HepG2 (cell line): ENCODE measurements at regions not wholly inside any gene's neighbourhood (a gene's known extent, or its start where the extent isn't known, plus 50 kb on each side); places are given as distances from the start of the nearest gene placed in this dataset.

Experiments
- ETV5 ChIP-seq: IDR thresholded peaks from 2 replicates; pipeline ENCODE4 v1.6.1; 2018; ENCODE audit warnings: missing biosample characterization, missing genetic modification reagents, inconsistent platforms, borderline replicate concordance
- FOXO1 ChIP-seq: sonication (generic); formaldehyde crosslinking; IDR thresholded peaks from 2 replicates; pipeline ENCODE4 v1.4.0; 2020; ENCODE audit warnings: missing genetic modification reagents
- KAT7 ChIP-seq: IDR thresholded peaks from 2 replicates; pipeline ENCODE4 v1.6.1; 2018; ENCODE audit warnings: borderline replicate concordance, missing compliant biosample characterization
- KLF16 ChIP-seq, 2 experiments: sonication (generic) in 1 of 2; formaldehyde crosslinking in 1 of 2; IDR thresholded peaks; 2 replicates each; pipeline versions ENCODE4 v1.6.1 to v1.8.0; 2016 to 2023; ENCODE audit warnings: missing genetic modification reagents in 2 of 2, missing compliant biosample characterization in 1 of 2
- NCOR1 ChIP-seq: fragments of 200-600 bp; sonication (generic); IDR thresholded peaks from 2 replicates; pipeline ENCODE4 v1.7.0; 2017; ENCODE audit warnings: antibody characterized with exemption, low read length, borderline replicate concordance
- NFIC ChIP-seq: IDR thresholded peaks from 2 replicates; pipeline ENCODE4 v1.6.1; 2012; ENCODE audit warnings: mild to moderate bottlenecking, low read length, inconsistent platforms
- PITX1 ChIP-seq: sonication (generic); formaldehyde crosslinking; IDR thresholded peaks from 2 replicates; pipeline ENCODE4 v1.5.1; 2020; ENCODE audit warnings: mild to moderate bottlenecking, missing genetic modification reagents
- PPARG ChIP-seq: conservative IDR thresholded peaks from 2 replicates; pipeline ENCODE4 v1.6.1; 2016; ENCODE audit warnings: missing biosample characterization, missing genetic modification reagents
- RAD21 ChIP-seq: fragments of 450-650 bp; formaldehyde crosslinking; IDR thresholded peaks from 2 replicates; pipeline ENCODE4 v1.5.0; 2020; ENCODE audit warnings: mild to moderate bottlenecking
- STAG1 ChIP-seq: sonication (generic); formaldehyde crosslinking; IDR thresholded peaks from 2 replicates; pipeline ENCODE4 v1.4.0; 2020; ENCODE audit warnings: missing genetic modification reagents
- TCF12 ChIP-seq, 2 experiments: fragments of 450-650 bp in 1 of 2; sonication (generic) in 1 of 2; formaldehyde crosslinking in 1 of 2; IDR thresholded peaks; 2 replicates each; pipeline versions ENCODE4 v1.6.1 to v1.8.0; 2017 to 2022; ENCODE audit warnings: antibody characterized with exemption in 1 of 2, mild to moderate bottlenecking in 1 of 2, missing genetic modification reagents in 1 of 2, moderate library complexity in 1 of 2
- WIZ ChIP-seq: sonication (generic); formaldehyde crosslinking; IDR thresholded peaks from 2 replicates; pipeline ENCODE4 v1.5.1; 2020; ENCODE audit warnings: mild to moderate bottlenecking, missing genetic modification reagents
- ZNF781 ChIP-seq: sonication (generic); formaldehyde crosslinking; IDR thresholded peaks from 2 replicates; pipeline ENCODE4 v1.5.1; 2020; ENCODE audit warnings: borderline replicate concordance, mild to moderate bottlenecking, missing genetic modification reagents; ENCODE audit errors: not compliant biosample characterization
- TF ChIP-seq, protein P1 (sequence below): sonication (generic); formaldehyde crosslinking; IDR thresholded peaks from 2 replicates; pipeline ENCODE4 v1.5.1; 2020; ENCODE audit warnings: mild to moderate bottlenecking, moderate library complexity, missing genetic modification reagents
- TF ChIP-seq, protein P2 (sequence below): sonication (generic); formaldehyde crosslinking; IDR thresholded peaks from 2 replicates; pipeline ENCODE4 v1.8.0; 2022; ENCODE audit warnings: mild to moderate bottlenecking, missing genetic modification reagents
- TF ChIP-seq, protein P3 (sequence below): IDR thresholded peaks from 2 replicates; pipeline ENCODE4 v1.6.1; 2016
- TF ChIP-seq, protein P4 (sequence below): sonication (generic); formaldehyde crosslinking; IDR thresholded peaks from 2 replicates; pipeline ENCODE4 v1.8.0; 2022; ENCODE audit warnings: missing genetic modification reagents, low read depth, mild to moderate bottlenecking, borderline replicate concordance
- TF ChIP-seq, protein P5 (sequence below): IDR thresholded peaks from 2 replicates; pipeline ENCODE4 v1.6.1; 2016; ENCODE audit warnings: mild to moderate bottlenecking, missing biosample characterization, missing genetic modification reagents
- TF ChIP-seq, protein P6 (sequence below): sonication (generic); formaldehyde crosslinking; IDR thresholded peaks from 2 replicates; pipeline ENCODE4 v1.4.0; 2020; ENCODE audit warnings: missing genetic modification reagents, borderline replicate concordance
- TF ChIP-seq, protein P7 (sequence below): IDR thresholded peaks from 2 replicates; pipeline ENCODE4 v1.6.1; 2016; ENCODE audit warnings: control low read depth

DNA sequence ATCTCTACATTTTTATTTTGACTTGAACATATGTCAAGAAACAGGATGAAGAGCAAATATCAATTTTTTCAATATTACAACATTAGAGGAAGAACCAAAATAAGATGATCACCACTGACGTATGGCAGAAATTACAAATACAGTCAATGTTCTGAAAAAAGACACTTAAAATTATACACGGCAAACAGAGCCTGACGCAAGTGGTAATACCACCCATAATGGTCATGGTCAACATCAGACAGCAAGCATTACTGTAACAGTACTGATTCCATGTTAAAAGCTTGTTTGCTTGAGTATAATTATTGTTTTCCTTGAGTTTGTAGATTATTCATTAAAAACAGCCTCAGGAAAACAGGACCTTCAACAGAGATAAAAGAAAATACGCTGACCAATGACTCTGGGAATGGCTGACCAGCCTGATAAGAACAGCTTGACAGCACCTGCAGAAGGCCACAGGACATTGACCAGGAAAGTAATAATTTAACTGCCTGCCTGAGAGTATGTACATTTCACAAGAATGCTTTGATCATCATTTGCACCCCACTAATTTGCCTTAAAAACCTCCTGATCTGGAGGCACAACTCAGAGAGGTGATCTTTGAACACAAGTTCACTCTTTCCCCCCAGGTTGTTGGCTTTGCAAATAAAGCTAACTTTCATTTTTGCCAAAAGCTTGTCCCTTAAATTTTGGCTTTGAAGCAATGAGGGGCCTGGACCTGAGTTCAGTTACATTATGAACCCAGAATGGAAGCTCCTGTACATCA lies 187.3 kb downstream of the IPO8 start (continued):
- TF ChIP-seq, protein P1, sequence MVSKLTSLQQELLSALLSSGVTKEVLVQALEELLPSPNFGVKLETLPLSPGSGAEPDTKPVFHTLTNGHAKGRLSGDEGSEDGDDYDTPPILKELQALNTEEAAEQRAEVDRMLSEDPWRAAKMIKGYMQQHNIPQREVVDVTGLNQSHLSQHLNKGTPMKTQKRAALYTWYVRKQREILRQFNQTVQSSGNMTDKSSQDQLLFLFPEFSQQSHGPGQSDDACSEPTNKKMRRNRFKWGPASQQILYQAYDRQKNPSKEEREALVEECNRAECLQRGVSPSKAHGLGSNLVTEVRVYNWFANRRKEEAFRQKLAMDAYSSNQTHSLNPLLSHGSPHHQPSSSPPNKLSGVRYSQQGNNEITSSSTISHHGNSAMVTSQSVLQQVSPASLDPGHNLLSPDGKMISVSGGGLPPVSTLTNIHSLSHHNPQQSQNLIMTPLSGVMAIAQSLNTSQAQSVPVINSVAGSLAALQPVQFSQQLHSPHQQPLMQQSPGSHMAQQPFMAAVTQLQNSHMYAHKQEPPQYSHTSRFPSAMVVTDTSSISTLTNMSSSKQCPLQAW (CRISPR knock-in tag): peak; percentile 92; the same call in 1 of the 2 replicates
- no peak for TF ChIP-seq TCF12 (IDR thresholded peaks at IDR 0.05)
- peak; percentile 98 for TF ChIP-seq TCF12 (CRISPR knock-in tag; IDR thresholded peaks at IDR 0.05)
- TF ChIP-seq STAG1 (CRISPR knock-in tag): 0 out of 2 replicates have a peak, but pooled peaks have one; percentile 17
- TF ChIP-seq, protein P2, sequence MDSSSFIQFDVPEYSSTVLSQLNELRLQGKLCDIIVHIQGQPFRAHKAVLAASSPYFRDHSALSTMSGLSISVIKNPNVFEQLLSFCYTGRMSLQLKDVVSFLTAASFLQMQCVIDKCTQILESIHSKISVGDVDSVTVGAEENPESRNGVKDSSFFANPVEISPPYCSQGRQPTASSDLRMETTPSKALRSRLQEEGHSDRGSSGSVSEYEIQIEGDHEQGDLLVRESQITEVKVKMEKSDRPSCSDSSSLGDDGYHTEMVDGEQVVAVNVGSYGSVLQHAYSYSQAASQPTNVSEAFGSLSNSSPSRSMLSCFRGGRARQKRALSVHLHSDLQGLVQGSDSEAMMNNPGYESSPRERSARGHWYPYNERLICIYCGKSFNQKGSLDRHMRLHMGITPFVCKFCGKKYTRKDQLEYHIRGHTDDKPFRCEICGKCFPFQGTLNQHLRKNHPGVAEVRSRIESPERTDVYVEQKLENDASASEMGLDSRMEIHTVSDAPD: peak; percentile 86; the same call in 1 of the 2 replicates
- TF ChIP-seq KLF16 (CRISPR knock-in tag; IDR thresholded peaks at IDR 0.05): peak in 1 of 2 experiments; percentile 41; a peak in 1 of 4 replicates
- TF ChIP-seq, protein P3, sequence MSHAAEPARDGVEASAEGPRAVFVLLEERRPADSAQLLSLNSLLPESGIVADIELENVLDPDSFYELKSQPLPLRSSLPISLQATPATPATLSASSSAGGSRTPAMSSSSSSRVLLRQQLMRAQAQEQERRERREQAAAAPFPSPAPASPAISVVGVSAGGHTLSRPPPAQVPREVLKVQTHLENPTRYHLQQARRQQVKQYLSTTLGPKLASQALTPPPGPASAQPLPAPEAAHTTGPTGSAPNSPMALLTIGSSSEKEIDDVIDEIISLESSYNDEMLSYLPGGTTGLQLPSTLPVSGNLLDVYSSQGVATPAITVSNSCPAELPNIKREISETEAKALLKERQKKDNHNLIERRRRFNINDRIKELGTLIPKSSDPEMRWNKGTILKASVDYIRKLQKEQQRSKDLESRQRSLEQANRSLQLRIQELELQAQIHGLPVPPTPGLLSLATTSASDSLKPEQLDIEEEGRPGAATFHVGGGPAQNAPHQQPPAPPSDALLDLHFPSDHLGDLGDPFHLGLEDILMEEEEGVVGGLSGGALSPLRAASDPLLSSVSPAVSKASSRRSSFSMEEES (CRISPR knock-in tag): peak; percentile 92
- TF ChIP-seq PPARG (CRISPR knock-in tag): peak; percentile 57; the same call in 1 of the 2 replicates
- TF ChIP-seq KAT7 (CRISPR knock-in tag): no peak; the same call in 1 of the 2 replicates
- TF ChIP-seq, protein P4, sequence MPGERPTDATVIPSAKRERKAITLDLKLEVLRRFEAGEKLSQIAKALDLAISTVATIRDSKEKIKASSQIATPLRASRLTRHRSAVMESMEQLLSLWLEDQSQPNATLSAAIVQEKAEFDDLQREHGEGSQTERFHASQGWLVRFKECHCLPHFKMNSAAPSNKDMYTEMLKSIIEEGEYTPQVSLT (CRISPR knock-in tag): no peak
- peak; percentile 91; the same call in 1 of the 2 replicates for TF ChIP-seq FOXO1 (CRISPR knock-in tag)
- TF ChIP-seq ETV5 (CRISPR knock-in tag): peak; percentile 77
- TF ChIP-seq, protein P5, sequence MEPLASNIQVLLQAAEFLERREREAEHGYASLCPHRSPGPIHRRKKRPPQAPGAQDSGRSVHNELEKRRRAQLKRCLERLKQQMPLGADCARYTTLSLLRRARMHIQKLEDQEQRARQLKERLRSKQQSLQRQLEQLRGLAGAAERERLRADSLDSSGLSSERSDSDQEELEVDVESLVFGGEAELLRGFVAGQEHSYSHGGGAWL (CRISPR knock-in tag): no peak
- peak; percentile 97 for TF ChIP-seq NFIC
- 0 out of 2 replicates have a peak, but pooled peaks have one; percentile 7 for TF ChIP-seq RAD21 (CRISPR knock-in tag)
- peak; percentile 88 for TF ChIP-seq NCOR1
- peak; percentile 46 for TF ChIP-seq ZNF781 (CRISPR knock-in tag)
- TF ChIP-seq WIZ (CRISPR knock-in tag): no peak
- TF ChIP-seq, protein P6, sequence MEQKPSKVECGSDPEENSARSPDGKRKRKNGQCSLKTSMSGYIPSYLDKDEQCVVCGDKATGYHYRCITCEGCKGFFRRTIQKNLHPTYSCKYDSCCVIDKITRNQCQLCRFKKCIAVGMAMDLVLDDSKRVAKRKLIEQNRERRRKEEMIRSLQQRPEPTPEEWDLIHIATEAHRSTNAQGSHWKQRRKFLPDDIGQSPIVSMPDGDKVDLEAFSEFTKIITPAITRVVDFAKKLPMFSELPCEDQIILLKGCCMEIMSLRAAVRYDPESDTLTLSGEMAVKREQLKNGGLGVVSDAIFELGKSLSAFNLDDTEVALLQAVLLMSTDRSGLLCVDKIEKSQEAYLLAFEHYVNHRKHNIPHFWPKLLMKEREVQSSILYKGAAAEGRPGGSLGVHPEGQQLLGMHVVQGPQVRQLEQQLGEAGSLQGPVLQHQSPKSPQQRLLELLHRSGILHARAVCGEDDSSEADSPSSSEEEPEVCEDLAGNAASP (CRISPR knock-in tag): peak; percentile 84; the same call in 1 of the 2 replicates
- TF ChIP-seq, protein P7, sequence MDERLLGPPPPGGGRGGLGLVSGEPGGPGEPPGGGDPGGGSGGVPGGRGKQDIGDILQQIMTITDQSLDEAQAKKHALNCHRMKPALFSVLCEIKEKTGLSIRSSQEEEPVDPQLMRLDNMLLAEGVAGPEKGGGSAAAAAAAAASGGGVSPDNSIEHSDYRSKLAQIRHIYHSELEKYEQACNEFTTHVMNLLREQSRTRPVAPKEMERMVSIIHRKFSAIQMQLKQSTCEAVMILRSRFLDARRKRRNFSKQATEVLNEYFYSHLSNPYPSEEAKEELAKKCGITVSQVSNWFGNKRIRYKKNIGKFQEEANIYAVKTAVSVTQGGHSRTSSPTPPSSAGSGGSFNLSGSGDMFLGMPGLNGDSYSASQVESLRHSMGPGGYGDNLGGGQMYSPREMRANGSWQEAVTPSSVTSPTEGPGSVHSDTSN: peak; percentile 46
- TF ChIP-seq PITX1 (CRISPR knock-in tag): peak; percentile 93
